Limb (tissue), 2 donors: ENCODE measurements at regions not wholly inside any gene's neighbourhood (a gene's known extent, or its start where the extent isn't known, plus 50 kb on each side); places are given as distances from the start of the nearest gene placed in this dataset.
A peak's percentile ranks its signal among the peaks of the same experiment; 100 is the strongest.

Experiments
- DNase-seq, 2 donors: peaks; one replicate each; pipeline ENCODE4 v3.0.0-alpha.2; 2016; ENCODE audit errors: extremely low spot score in 2 of 2

DNA sequence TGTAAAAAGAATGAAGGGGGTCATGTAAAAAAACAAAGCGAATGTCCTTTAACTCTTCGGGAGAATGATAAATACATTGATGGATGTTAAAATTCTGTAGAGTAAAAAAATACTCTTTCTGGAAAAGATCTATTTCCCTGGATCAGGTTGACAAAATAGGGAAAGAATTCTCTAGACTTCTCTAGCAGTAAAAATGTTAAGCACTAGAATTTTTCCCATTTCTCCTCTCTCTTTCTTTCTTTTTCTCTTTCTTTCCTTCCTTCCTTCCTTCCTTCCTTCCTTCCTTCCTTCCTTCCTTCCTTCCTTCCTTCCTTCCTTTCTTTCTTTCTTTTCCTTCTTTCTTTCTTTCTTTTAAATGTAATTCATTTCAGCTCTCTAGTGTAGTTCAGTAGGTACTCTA lies 552.5 kb downstream of the LRFN5 start:
- no peak for DNase-seq

DNA sequence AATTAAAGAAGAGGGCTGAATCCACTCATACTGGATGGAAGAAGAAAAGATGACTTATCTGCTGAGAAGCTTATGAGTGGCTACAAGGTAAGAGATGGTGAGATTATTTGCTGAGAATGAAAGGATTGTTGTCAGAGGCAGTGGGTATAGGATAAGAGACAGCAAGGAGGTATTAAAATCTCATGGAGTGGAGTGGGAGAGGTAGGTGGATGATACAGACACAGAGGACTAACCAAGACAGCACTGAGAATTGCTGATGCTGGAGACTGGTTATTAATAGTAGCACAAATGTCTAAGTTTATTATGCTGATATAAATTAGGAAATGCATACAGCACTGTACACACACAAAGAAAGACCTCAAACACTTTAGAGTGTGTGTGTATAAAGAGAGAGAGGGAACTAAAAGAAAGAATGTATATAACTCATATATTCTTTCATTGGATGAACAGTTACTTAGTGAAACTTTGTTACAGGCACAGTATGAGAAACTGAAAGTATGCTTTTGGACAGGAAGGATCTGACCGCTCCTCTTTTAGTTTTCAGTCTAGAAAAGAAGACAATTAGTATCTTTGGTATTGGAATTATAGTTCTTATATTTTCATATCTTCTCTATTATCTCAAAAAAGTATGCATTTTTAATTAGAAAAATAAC lies 543.1 kb downstream of the LRFN5 start:
- no peak for DNase-seq

DNA sequence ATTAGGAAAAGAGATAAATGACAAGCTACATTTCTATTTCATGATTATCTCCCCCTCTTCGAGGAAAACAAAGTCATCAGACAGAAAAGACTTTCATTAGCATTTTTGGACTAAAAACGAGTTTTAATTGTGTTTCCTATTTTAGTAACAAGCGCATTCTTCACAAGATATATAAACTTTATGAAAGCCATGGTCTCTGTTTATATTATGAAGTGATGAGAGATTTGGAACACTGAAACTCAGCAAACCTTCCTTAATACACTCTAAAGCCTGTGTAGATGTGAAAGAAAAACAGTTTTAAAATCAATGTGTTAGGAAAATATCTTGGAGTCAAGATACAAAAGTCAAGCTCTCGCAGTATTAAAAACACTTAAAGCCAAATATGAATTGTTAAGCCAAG lies 539.1 kb downstream of the LRFN5 start:
- DNase-seq, result no peak

DNA sequence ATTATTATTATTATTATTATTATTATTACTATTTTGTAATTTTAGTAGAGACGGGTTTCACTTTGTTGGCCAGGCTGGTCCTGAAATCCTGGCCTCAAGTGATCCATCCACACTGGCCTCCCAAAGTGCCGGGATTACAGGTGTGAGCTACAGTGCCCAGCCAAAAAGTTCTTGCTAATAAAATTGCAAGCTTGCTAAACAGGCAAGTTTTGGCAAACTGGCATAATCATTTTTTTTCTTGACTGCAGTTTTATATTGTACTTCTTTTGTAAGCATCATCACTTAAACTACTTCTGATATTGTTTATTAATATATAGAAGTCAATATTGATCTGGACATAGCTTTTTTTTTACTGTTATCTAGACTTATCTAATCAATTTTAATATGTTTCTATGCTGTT lies 536.4 kb downstream of the LRFN5 start:
- DNase-seq, result no peak

DNA sequence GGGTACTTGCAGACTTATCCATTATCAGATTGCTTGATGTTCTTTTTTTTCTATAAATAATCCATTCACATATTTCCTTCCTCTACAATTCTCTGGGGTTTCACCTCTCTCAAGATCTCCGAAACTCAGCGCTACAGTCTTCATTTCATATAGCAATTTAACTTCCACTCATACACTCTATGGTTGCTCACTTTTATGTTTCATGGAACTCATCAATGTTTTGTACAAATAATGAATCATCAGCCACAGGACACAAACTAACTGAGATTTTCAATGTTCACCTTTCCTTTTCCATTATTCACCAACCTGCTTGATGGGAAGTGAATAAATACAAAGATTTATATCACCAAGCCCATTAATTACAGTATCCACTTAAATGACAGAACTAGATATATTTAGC lies 534.7 kb downstream of the LRFN5 start:
- no peak for DNase-seq

DNA sequence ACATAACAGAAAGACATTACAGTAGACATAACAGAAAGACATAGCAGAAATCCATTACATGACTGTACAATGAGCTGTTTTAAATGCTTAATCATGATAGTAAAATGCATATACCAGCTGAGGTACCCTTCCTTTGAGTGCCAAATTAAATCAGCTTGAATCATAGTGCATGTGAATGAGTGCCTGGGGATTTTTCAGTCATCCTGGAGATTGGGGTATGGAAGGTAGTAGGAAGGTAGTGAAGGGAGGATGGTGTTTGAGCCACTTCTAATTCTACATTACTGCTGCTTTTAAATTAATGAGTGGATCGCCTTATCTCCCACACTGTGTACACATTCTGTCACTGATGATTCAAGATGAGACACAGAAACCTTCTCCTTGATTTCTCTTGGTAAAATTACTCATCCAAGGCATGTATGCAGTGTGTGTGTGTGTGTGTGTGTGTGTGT lies 534.2 kb downstream of the LRFN5 start:
- no peak for DNase-seq

DNA sequence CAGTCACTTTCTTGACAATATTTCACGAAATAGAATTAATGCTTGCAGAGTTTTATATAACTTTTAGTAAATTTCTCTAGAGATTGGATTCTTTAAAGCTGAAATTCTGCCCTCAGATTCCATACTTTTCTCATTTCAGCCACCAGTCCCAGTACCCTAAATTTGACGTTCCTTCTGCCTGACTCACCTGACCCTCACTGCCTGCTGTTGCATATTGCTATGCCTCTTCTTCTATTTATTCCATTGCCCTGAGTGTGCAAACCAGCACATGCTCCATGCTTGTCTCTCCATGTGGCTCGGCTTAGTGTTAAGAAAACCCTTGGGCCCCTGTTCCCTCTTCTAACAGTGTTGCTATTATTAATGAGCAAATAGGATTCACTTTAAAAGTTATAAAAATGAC lies 533.3 kb downstream of the LRFN5 start:
- no peak for DNase-seq

DNA sequence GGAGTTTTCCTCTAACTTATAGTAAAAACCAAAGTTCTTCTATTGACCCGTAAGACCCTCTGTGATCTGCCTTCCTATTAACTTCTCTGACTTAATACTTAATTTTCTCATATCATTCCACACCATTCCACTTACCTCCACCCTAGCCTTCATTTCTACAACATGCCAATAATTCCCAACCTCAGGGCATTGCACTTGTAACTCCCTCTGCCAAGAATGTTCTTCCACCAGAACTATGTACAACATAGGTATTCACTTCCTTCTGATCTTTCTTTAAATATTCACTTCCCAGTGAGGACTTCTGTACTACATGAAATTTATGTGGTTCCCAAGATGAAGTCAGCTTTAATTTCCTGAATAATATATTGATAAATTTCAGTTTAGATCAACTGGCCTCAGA lies 531.7 kb downstream of the LRFN5 start:
- no peak for DNase-seq

DNA sequence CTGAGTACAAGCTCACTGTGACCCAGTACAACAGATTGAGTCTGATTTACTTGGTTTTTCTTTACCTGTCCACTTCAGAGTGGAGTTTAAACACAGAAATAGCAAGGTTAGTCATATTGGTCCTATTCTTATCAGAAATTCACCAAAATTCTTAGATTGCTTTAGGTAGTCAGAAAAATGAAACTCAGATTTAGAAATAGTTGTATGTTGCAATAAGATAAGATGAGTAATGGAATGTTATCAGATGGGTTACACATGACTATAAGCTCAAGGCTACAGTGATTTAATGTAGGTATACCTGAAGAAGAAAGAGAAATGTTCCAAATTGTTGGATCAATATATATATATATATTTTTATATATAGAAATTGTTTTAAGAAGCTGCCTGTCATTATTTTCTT lies 524.1 kb downstream of the LRFN5 start:
- no peak for DNase-seq

DNA sequence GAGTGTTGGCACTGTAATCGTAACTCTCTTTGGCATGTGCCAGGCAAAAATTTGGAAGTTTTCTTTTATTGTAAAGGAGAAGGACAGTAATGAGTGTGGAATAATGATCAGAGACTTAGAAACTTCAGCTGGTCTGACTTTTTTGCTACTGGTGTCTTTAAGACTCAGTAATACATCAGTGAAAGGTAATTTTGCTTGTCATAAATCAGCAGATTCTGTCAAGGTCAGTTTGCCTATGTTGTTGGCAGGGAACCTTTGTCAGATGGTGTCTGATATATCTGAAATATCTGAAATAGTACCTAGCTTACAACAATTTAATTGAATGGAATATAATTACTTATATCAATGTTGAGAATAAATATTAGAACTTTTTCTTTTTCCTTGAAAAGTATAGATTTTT lies 516.9 kb downstream of the LRFN5 start:
- no peak for DNase-seq

DNA sequence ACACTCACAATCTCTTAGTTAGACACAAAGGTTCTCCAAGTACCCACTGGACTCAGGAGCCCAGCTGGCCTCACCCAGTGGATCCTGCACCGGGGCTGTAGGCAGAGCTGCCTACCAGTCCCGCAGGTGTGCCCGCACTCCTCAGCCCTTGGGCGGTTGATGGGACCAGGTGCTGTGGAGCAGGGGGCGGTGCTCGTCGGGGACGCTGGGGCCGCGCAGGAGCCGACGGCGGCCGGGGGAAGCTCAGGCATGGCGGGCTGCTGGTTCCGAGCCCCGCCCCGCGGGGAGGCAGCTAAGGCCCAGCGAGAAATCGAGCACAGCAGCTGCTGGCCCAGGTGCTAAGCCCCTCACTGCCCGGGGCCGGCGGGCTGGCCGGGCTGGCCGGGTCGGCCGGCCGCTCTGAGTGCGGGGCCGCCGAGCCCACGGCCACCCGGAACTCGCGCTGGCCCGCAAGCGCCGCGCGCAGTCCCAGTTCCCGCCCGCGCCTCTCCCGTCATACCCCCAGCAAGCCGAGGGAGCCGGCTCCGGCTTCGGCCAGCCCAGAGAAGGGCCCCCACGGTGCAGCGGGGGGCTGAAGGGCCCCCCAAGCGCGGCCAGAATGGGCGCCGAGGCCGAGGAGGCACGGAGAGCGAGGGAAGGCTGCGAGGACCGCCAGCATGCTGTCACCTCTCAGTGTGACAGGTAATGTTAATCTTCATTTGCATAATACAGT lies 506.8 kb downstream of the LRFN5 start:
- DNase-seq, result no peak

DNA sequence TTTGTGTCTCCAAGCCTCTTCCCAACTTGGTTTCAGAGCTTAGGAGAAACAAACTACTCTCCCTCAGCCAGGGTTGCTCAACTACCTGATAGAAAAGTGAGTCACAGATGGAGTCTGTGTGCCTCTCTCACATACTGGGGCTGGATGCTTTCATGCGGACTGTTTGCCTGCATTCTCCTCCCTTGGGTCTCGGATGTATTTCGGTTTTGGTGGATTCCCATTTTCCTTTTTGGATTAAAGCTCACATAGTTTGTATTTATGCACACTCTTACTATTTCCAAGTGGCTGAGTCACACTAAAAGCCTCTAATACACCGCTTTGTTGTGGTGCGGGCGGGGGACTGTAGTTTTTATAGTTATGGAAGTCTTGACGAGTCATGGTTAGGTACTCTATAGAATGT lies 505.4 kb downstream of the LRFN5 start:
- DNase-seq, result no peak

DNA sequence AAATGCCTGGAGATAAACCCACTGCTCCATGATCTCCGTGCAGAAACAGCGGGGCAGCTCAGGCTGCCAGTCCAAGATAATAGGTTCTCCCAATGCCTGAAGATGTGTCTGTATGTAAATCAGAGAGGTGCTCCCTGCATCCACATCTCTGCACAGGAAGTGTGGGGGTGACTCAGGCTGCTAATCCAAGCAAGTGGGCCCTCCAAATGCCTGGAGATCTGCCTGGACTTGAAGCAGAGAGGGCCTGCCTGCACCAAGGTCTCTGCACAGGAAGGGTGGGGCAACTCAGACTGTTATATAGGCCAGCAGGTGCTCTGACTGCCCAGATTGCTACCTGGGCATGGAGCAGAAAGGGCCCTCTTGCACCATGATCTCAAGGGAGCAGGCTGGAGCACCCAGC lies 504.7 kb downstream of the LRFN5 start:
- DNase-seq, result no peak

DNA sequence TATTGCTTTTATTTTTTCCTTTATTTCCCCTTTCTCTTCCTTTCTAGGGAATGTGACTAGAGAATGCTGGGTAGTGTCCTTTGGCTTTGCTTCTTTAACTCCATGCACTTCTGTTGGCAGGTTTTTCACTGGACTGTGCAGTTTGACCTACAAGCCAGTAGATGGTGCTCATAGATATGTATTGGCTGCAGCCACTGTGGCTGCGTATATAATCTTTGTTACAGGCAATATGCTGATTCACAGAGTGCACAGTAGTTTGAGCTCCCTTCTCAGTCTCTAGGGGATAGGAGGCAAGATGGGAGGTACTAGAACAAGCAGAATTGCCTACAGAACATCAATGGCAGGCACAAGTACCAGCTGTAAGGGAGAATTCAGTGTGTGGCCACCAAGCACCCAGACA lies 503.5 kb downstream of the LRFN5 start:
- DNase-seq, result no peak

DNA sequence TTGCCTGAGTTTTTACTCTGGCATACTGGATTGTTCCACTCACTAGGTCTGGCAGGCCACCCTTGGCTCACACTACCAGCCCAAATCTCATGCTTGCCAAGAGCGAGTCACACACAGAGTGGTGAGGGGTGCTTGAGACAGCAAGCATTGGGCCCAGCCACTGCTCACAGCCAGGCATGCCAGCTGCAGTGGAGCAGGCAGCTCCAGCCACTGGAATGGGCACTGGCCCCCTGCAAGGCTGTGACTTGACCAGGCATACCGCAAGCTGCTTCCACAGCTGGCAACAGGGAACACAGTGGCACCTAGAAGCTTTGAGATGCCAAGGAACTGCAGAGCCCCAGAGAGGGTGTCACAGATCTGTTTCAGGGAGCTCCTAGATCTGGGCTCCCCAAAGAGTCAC lies 488.5 kb downstream of the LRFN5 start:
- no peak for DNase-seq

DNA sequence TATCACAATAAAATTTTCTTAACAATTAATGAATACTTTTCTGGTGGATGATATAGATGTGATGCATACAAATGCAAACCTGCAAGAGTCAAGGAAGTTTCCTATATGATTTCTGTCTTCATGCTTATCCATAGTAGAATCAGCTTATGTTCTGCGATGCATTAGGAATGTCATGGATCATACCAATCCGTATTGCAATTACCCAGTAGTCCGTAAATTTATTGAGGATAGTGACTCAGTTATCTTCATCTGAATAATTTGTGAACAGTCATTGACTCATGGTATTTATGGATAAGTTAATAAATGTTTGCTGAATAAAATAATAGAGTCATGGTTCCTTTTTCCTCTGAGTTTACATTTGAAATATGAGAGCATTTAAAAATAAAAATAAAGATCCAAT lies 483.4 kb downstream of the LRFN5 start:
- no peak for DNase-seq

DNA sequence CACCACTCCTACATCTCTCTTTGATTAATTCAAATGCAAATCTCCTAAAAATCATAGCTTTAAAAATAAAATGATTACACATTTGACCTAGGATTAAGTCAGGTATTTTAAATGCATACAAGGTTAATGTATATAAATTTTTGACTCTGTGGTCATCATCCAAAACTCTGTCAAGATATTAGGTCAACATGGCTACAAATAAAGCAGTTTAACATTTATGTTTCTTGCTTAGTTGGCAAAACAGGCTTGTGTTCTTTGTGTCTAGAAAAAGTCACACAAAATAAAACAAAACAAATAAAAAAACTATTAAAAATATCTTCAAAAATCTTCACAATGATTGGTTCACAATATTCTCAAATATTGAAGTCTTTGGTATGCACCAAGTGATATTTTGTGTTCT lies 473.2 kb downstream of the LRFN5 start:
- DNase-seq, result no peak

DNA sequence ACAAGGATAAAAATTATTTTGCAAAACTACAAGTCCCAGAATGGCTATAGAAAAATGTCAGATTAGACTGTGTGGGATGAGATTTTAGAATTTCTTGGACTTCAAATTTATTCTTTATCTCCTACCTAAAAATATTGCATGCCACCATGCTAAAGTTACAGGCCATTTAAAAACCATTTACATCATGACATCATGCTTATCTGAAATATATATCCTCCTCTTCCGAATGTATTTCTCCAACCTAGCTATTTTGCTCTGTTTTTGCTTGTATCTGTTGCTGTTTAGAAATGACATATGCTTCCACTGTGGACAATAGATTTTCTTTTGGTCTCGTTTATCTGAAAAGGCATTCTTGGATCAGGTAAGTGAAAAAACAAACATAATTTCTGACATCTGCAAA lies 471.7 kb downstream of the LRFN5 start:
- no peak for DNase-seq

DNA sequence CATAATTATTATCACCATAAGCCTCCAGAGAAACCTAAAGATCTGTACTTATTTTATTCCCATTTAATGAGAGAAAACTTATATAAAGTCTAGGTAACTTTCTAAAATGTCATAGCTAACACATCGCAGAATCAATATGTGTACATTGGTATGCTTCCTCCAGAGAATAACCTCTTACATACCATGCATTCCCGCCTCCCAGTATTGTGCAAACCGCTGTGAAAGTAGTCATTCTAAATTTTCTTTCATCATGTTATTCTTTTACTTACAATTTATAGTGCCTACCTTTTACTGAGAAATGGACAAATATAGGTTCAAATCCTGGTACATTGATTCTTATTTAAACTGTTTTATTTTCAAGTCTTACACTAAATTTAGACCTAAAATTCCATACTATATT lies 463.4 kb downstream of the LRFN5 start:
- DNase-seq, result no peak

DNA sequence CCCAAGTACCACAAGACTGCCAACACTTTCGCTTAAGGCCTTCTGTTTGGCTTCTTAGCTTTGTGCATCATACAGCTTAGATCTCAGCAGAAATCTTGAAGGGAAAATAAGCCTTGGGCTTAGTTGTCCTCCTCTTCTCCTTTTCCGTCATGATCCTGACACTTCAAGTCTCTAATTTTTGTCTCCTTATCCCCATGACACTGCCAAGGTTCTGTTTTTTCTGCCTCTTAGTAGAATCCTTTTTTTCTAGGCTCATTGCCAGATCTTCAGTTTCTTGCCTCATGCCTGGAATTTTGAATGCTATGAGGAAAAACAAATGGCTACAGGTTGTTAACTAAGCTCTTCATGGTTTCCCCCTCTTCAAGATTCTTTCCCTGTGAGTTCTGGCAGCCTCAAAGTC lies 450.4 kb downstream of the LRFN5 start:
- peak in 1 of 2 donors; percentile 16 for DNase-seq

DNA sequence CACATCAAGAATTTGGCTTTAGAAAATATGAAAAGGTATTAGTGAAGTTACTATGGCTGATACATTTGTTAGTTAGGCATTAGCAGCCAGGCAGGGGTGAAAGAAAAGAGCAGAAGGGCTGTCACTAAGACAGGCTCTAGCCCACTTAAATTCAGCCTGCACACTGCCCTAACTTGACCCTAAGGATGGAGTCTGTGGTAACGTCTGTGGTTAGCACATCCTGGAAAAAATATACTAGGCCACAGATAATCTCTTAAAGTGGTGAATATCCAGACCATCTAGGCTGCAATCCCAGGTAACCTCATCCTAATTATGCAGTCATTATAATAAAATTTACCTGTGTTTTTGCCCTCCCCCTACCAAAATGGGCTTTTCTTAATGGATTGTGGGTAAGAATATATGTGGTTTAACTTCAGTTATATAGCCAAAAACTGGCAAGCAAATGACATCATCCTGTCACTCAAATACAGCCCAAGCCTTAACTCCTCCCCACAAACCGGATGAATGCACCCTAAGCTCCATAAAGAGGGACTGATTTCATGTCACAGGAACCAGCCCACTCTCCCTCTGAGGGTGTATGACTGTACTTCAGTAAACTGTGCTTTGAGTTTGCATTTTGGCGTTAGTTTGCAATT lies 440.9 kb downstream of the LRFN5 start:
- DNase-seq, result no peak

DNA sequence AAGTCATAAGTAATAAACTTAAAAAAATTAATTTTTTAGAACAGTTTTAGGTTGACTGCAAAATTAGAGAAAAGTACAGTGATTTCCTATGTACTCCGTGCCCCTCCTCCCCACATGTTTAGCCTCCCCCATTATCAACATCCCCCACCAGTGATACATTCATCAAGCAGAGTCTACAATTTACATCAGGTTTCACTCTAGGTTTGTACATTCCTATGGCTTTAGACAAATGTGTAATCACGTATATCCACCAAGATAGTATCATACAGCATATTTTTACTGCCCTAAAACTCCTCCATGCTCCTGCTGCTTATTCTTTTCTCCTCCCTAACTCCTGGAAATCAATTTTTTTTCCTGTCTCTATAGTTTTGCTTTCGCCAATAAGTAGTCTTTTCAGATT lies 438.7 kb downstream of the LRFN5 start:
- no peak for DNase-seq

DNA sequence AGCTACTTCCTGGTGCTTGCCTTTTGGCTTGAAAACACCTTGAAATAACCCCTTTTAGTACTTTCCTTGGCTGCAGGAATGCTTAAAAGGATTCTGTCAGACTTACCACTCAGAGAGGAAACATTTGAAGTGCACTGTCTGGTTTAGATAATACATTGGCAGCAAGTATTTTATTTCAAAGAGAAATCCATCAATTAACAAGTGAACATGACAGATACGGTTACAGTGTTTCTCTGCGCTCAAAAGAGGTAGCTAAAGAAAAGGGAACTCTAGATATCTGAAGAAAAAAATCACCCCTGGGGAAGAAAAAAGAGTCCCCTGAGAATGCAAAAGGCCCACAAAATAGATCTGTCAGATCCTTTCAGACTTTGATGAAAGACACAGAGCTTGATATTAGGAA lies 421.9 kb downstream of the LRFN5 start:
- no peak for DNase-seq
